Activated CD4-positive, alpha-beta memory T cell treated with anti-CD3 and anti-CD28 coated beads, Interleukin-2, amount 10 ng/mL, durations not matched to agents 7 days and 5 days (primary cell): ENCODE measurements at regions not wholly inside any gene's neighbourhood (a gene's known extent, or its start where the extent isn't known, plus 50 kb on each side); places are given as distances from the start of the nearest gene placed in this dataset.

Experiments
- CTCF ChIA-PET: fragments of 350-600 bp; sonication (Branson Sonifier 250); formaldehyde crosslinking; loops from one replicate; lab custom pipeline; 2021; ENCODE audit warnings: antibody characterized with exemption, inconsistent platforms; lab: Charles Lee
- POLR2A ChIA-PET: fragments of 350-600 bp; sonication (Branson Sonifier 250); formaldehyde crosslinking; loops from one replicate; lab custom pipeline; 2021; ENCODE audit warnings: antibody characterized with exemption; lab: Charles Lee
- DNase-seq: peaks from one replicate; pipeline ENCODE4 v3.0.0-alpha.2; 2020
- H3K27ac Mint-ChIP-seq: one replicate; pipeline ENCODE4 v1.8.0; 2021; ENCODE audit warnings: mild to moderate bottlenecking, mixed read lengths
- H3K27me3 Mint-ChIP-seq: one replicate; pipeline ENCODE4 v1.8.0; 2021; ENCODE audit warnings: mixed read lengths
- H3K36me3 Mint-ChIP-seq: one replicate; pipeline ENCODE4 v1.8.0; 2021; ENCODE audit warnings: low read depth, mixed read lengths
- H3K4me1 Mint-ChIP-seq: one replicate; pipeline ENCODE4 v1.8.0; 2021; ENCODE audit warnings: mixed read lengths
- H3K4me3 Mint-ChIP-seq: one replicate; pipeline ENCODE4 v1.8.0; 2021; ENCODE audit warnings: mild to moderate bottlenecking, mixed read lengths
- H3K9me3 Mint-ChIP-seq: one replicate; pipeline ENCODE4 v1.8.0; 2021; ENCODE audit warnings: mixed read lengths

DNA sequence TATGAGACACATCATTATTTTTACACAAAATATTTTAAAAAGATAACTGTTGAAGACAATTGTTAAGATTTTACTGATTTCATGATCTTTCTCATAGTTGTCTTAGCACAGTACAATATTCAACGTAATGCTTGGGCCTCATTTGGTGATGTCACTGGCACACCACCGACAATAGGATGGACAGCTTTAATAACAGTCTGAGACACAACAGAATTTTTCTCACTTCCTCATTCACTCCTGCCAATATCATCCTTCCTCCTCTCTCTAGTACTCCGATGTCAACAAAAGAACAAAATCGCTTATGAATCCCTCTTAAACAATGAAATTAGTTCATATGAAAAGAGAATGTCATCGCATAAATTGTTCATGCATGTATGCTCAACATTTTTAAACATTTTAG, 461.9 kb upstream of the CDH7 start:
- no peaks in the 10 kb centered on the region for H3K27me3 Mint-ChIP-seq
- H3K36me3 Mint-ChIP-seq, result no peaks in the 10 kb centered on the region
- CTCF ChIA-PET, result no interaction called here
- POLR2A ChIA-PET, result no interaction called here
- H3K27ac Mint-ChIP-seq, result no peak overlapping the region
- no peak overlapping the region for H3K4me3 Mint-ChIP-seq
- no peaks in the 10 kb centered on the region for H3K4me1 Mint-ChIP-seq
- DNase-seq, result no peak
- H3K9me3 Mint-ChIP-seq, result peaks cover 9% of the 10 kb centered on the region

- H3K36me3 Mint-ChIP-seq, result no peaks in the 10 kb centered on the region
- no peak for DNase-seq
- H3K4me1 Mint-ChIP-seq, result no peaks in the 10 kb centered on the region
- H3K4me3 Mint-ChIP-seq, result no peak overlapping the region
- H3K27me3 Mint-ChIP-seq, result no peaks in the 10 kb centered on the region
- ChIA-PET CTCF (no interaction called here), POLR2A (no interaction called here)
- H3K27ac Mint-ChIP-seq, result no peak overlapping the region
- peaks cover 9% of the 10 kb centered on the region for H3K9me3 Mint-ChIP-seq
Measured at GRCh38 chr18:65287652-65288051, 463.2 kb upstream of the CDH7 start.

DNA sequence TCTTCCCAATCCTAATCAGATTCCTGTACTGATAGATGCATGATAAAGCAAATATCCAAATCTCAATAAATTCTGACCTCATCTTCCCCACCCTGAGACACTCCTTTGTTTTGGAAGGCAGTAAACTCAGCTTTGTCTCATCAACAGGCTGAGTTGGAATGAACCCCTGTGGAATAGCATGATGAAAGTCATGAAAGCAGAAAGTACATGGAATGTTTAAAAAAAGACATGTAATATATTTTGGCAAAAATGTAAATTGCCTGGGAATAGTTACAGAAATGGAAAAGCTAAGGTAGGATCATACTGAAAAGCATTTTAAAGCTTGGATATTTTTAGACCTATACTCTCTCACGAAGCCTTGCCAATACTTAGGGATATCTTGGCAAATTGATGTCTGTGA, 468.7 kb upstream of the CDH7 start:
- CTCF ChIA-PET, result no interaction called here
- no peak for DNase-seq
- no peaks in the 10 kb centered on the region for H3K4me1 Mint-ChIP-seq
- H3K36me3 Mint-ChIP-seq, result no peaks in the 10 kb centered on the region
- no peak overlapping the region for H3K4me3 Mint-ChIP-seq
- H3K9me3 Mint-ChIP-seq, result peaks cover 9% of the 10 kb centered on the region
- POLR2A ChIA-PET, result no interaction called here
- H3K27ac Mint-ChIP-seq, result no peak overlapping the region
- no peaks in the 10 kb centered on the region for H3K27me3 Mint-ChIP-seq

GRCh38 chr18:65279668-65280305, 471.0 kb upstream of the CDH7 start:
- no peak overlapping the region for H3K4me3 Mint-ChIP-seq
- no peaks in the 10 kb centered on the region for H3K36me3 Mint-ChIP-seq
- peaks cover 10% of the 10 kb centered on the region for H3K9me3 Mint-ChIP-seq
- ChIA-PET CTCF (no interaction called here), POLR2A (no interaction called here)
- no peak for DNase-seq
- H3K27me3 Mint-ChIP-seq, result no peaks in the 10 kb centered on the region
- H3K27ac Mint-ChIP-seq, result no peak overlapping the region
- H3K4me1 Mint-ChIP-seq, result no peaks in the 10 kb centered on the region

DNA sequence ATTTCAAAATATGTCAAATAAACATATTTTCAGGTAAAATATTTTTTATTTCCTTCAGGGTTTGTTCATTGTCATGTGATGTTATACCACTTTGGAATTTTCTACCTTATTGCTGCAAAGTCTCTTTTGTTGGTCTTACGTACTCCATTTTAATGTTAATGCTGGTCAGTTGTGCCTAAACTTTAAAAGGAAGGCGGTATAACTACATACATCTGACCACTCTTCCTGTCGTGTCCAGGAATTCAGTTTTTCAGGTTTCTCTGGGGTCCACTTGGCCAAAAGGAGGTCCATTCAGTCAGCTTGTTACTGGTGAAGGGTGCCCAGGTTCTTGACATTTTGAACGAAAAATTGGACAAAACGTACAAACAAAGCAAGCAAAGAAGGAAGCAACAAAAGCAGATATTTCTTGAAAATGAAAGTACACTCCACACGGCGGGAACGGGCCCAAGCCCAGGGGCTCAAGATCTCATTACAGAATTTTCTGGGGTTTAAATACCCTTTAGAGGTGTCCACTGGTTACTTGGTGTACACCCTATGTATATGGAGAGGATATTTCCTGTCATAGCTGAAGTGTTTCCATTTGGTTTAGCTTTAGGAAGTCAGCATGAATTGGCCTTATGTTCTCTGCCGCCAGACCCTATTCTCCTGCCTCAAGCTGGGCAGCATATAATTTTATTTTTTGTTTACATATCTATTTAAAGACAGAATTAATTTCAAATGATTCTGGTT, 471.7 kb upstream of the CDH7 start:
- Mint-ChIP-seq H3K4me3 (no peak overlapping the region), H3K9me3 (peaks cover 11% of the 10 kb centered on the region), H3K36me3 (no peaks in the 10 kb centered on the region), H3K27ac (no peak overlapping the region), H3K4me1 (no peaks in the 10 kb centered on the region), H3K27me3 (no peaks in the 10 kb centered on the region)
- ChIA-PET CTCF (no interaction called here), POLR2A (no interaction called here)
- no peak for DNase-seq

DNA sequence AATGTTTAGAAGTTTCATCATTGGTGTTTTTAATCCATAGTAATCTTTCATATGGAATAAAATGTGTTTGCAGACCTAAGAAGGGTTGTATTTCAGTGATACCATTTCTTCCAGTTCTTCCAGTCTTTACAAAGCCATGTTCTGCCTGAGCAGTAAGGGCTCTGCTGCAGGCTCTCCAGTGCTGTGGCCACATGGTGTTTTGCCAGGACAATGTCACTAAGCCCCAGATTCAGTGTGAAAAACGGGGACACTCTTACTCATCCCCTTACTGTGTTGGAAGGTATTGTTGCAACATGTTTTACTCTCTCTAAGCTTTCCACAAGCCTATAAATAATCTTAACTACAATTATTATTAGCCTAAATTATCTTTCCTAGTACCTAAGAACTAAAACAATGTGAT, 481.4 kb upstream of the CDH7 start:
- Mint-ChIP-seq H3K9me3 (peaks cover 3% of the 10 kb centered on the region), H3K27ac (no peak overlapping the region), H3K36me3 (no peaks in the 10 kb centered on the region), H3K27me3 (no peaks in the 10 kb centered on the region), H3K4me3 (no peak overlapping the region), H3K4me1 (no peaks in the 10 kb centered on the region)
- ChIA-PET POLR2A (no interaction called here), CTCF (no interaction called here)
- DNase-seq, result no peak

- no peaks in the 10 kb centered on the region for H3K27me3 Mint-ChIP-seq
- peaks cover 4% of the 10 kb centered on the region for H3K9me3 Mint-ChIP-seq
- CTCF ChIA-PET, result no interaction called here
- no peak overlapping the region for H3K27ac Mint-ChIP-seq
- H3K36me3 Mint-ChIP-seq, result no peaks in the 10 kb centered on the region
- no peaks in the 10 kb centered on the region for H3K4me1 Mint-ChIP-seq
- POLR2A ChIA-PET, result no interaction called here
- no peak for DNase-seq
- no peak overlapping the region for H3K4me3 Mint-ChIP-seq
Measured at GRCh38 chr18:65265761-65266160, 485.1 kb upstream of the CDH7 start.

DNA sequence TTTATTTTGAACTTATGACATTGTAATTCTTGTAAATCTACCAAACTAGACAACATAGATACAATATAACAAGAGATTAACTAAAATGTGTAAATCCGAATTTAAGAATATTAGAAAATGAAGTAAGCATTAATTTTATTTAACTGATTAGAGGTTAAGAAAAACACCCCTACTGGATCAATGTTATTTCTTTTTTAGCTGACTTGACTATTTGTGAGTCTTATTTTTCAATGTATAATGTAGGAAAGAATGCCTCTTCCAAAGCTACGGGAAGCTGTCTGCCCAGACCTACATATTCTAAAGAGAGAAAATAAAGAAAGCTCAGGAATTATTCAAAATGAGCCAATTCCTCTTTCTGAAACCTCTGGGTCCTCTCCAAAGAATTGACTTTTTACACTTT, 490.8 kb upstream of the CDH7 start:
- POLR2A ChIA-PET, result no interaction called here
- H3K27me3 Mint-ChIP-seq, result no peaks in the 10 kb centered on the region
- DNase-seq, result no peak
- CTCF ChIA-PET, result no interaction called here
- H3K4me1 Mint-ChIP-seq, result no peaks in the 10 kb centered on the region
- H3K27ac Mint-ChIP-seq, result no peak overlapping the region
- no peaks in the 10 kb centered on the region for H3K36me3 Mint-ChIP-seq
- H3K9me3 Mint-ChIP-seq, result peaks cover 6% of the 10 kb centered on the region
- no peak overlapping the region for H3K4me3 Mint-ChIP-seq

- no peaks in the 10 kb centered on the region for H3K27me3 Mint-ChIP-seq
- POLR2A ChIA-PET, result no interaction called here
Measured at GRCh38 chr18:65259403-65259802, 491.4 kb upstream of the CDH7 start.

GRCh38 chr18:65257149-65257548, 493.7 kb upstream of the CDH7 start:
- no peak for DNase-seq
- no peaks in the 10 kb centered on the region for H3K4me1 Mint-ChIP-seq
- H3K27me3 Mint-ChIP-seq, result no peaks in the 10 kb centered on the region
- H3K27ac Mint-ChIP-seq, result no peak overlapping the region
- no peaks in the 10 kb centered on the region for H3K36me3 Mint-ChIP-seq
- ChIA-PET CTCF (no interaction called here), POLR2A (no interaction called here)
- H3K4me3 Mint-ChIP-seq, result no peak overlapping the region
- peaks cover 2% of the 10 kb centered on the region for H3K9me3 Mint-ChIP-seq

More at GRCh38 chr18:65259403-65259802, 491.4 kb upstream of the CDH7 start:
- H3K4me3 Mint-ChIP-seq, result no peak overlapping the region
- H3K36me3 Mint-ChIP-seq, result no peaks in the 10 kb centered on the region
- H3K4me1 Mint-ChIP-seq, result no peaks in the 10 kb centered on the region
- peaks cover 4% of the 10 kb centered on the region for H3K9me3 Mint-ChIP-seq
- CTCF ChIA-PET, result no interaction called here
- H3K27ac Mint-ChIP-seq, result no peak overlapping the region
- DNase-seq, result no peak

- Mint-ChIP-seq H3K27me3 (no peaks in the 10 kb centered on the region), H3K4me1 (no peaks in the 10 kb centered on the region), H3K27ac (no peak overlapping the region), H3K9me3 (peaks cover 2% of the 10 kb centered on the region), H3K36me3 (no peaks in the 10 kb centered on the region), H3K4me3 (no peak overlapping the region)
- POLR2A ChIA-PET, result no interaction called here
- no peak for DNase-seq
- CTCF ChIA-PET, result no interaction called here
Measured at GRCh38 chr18:65255417-65255816, 495.4 kb upstream of the CDH7 start.

GRCh38 chr18:65239787-65240186, 511.0 kb upstream of the CDH7 start:
- peaks cover 3% of the 10 kb centered on the region for H3K9me3 Mint-ChIP-seq
- no peaks in the 10 kb centered on the region for H3K27me3 Mint-ChIP-seq
- no peaks in the 10 kb centered on the region for H3K4me1 Mint-ChIP-seq
- no peaks in the 10 kb centered on the region for H3K36me3 Mint-ChIP-seq
- no peak overlapping the region for H3K4me3 Mint-ChIP-seq
- H3K27ac Mint-ChIP-seq, result no peak overlapping the region
- ChIA-PET POLR2A (no interaction called here), CTCF (no interaction called here)
- DNase-seq, result no peak

DNA sequence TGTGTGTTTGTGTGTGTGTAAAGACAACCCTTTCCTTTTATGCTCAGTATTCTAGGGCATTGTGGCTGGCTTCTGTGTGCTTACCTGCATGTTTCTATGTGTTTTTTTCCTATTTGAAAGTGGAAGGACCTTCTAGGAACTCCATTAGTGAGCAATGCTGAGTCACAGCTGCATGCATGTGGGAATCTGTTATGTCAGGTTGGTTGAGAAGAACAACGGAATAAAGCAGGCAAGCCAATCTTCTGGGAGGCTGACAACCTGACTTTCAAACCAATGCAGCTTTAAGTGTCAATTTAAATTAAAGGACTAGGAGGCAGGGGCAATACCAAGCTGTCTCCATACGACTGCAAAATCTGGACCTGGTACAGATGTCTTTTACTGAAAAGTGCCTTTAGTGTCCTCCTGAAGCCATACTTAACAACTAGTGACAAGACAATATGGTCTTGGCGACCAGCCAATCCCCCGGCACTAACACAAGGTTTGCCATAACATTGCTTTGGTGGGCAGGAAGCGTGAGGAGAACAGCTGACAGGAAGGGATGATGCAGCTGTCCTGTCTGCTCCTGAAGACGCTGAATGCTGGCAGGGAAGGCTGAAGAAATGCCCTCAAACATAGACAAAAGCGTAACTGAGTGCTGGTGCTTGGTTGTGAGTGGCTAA, 514.7 kb upstream of the CDH7 start:
- no peak for DNase-seq
- POLR2A ChIA-PET, result no interaction called here
- Mint-ChIP-seq H3K4me1 (no peaks in the 10 kb centered on the region), H3K9me3 (peaks cover 8% of the 10 kb centered on the region), H3K27ac (no peak overlapping the region), H3K27me3 (no peaks in the 10 kb centered on the region), H3K36me3 (no peaks in the 10 kb centered on the region), H3K4me3 (no peak overlapping the region)
- CTCF ChIA-PET, result no interaction called here

GRCh38 chr18:65230311-65230710, 520.5 kb upstream of the CDH7 start:
- ChIA-PET CTCF (no interaction called here), POLR2A (no interaction called here)
- Mint-ChIP-seq H3K4me1 (no peaks in the 10 kb centered on the region), H3K27me3 (no peaks in the 10 kb centered on the region), H3K9me3 (peaks cover 16% of the 10 kb centered on the region), H3K4me3 (no peak overlapping the region), H3K27ac (no peak overlapping the region), H3K36me3 (no peaks in the 10 kb centered on the region)
- no peak for DNase-seq
